Osteoblast (primary cell): ENCODE measurements at regions not wholly inside any gene's neighbourhood (a gene's known extent, or its start where the extent isn't known, plus 50 kb on each side); places are given as distances from the start of the nearest gene placed in this dataset.
A peak's percentile ranks its signal among the peaks of the same experiment; 100 is the strongest.

Experiments used
- DNase-seq: peaks from one replicate; pipeline ENCODE4 v3.0.0; 2011; ENCODE audit warnings: low spot score, mixed read lengths; ENCODE audit not compliant: insufficient read length; ENCODE audit errors: missing footprints
- H2AFZ ChIP-seq: 2 replicates; pipeline ENCODE4 v1.6.0; 2011; ENCODE audit warnings: mild to moderate bottlenecking, low read length
- H3K27ac ChIP-seq: 2 replicates; pipeline ENCODE4 v1.5.1; 2011; ENCODE audit warnings: mild to moderate bottlenecking, low read depth, low read length, moderate library complexity
- H3K27me3 ChIP-seq: 2 replicates; pipeline ENCODE4 v1.6.0; 2012; ENCODE audit warnings: mild to moderate bottlenecking, control low read depth, inconsistent platforms, low read length, moderate library complexity; ENCODE audit not compliant: insufficient read depth
- H3K36me3 ChIP-seq: 2 replicates; pipeline ENCODE4 v1.5.1; 2011; ENCODE audit warnings: mild to moderate bottlenecking, low read length, control low read depth, moderate library complexity; ENCODE audit not compliant: insufficient read depth
- H3K4me1 ChIP-seq: 2 replicates; pipeline ENCODE4 v1.5.1; 2011; ENCODE audit warnings: mild to moderate bottlenecking, low read length, control low read depth, moderate library complexity; ENCODE audit not compliant: insufficient read depth
- H3K4me2 ChIP-seq: 2 replicates; pipeline ENCODE4 v1.6.0; 2011; ENCODE audit warnings: mild to moderate bottlenecking, low read length; ENCODE audit not compliant: insufficient read depth
- H3K4me3 ChIP-seq: fragments of 200-600 bp; sonication (generic); 3 replicates; pipeline ENCODE4 v1.5.1; 2012; ENCODE audit warnings: mild to moderate bottlenecking, low read length, inconsistent platforms; ENCODE audit not compliant: insufficient read depth
- H3K79me2 ChIP-seq: 2 replicates; pipeline ENCODE4 v1.6.0; 2012; ENCODE audit warnings: mild to moderate bottlenecking, low read length, control low read depth, inconsistent platforms; ENCODE audit not compliant: insufficient read depth
- H3K9me3 ChIP-seq: 2 replicates; pipeline ENCODE4 v1.5.1; 2011; ENCODE audit warnings: low read depth, low read length, control low read depth
- H4K20me1 ChIP-seq: 2 replicates; pipeline ENCODE4 v1.6.0; 2012; ENCODE audit warnings: mild to moderate bottlenecking, low read length, control low read depth; ENCODE audit not compliant: insufficient read depth
- TF ChIP-seq, protein P1 (sequence below): IDR thresholded peaks from 2 replicates; pipeline ENCODE4 v1.5.1; 2011; ENCODE audit warnings: mild to moderate bottlenecking, low read depth, low read length, moderate library complexity; ENCODE audit errors: extremely low read depth

DNA sequence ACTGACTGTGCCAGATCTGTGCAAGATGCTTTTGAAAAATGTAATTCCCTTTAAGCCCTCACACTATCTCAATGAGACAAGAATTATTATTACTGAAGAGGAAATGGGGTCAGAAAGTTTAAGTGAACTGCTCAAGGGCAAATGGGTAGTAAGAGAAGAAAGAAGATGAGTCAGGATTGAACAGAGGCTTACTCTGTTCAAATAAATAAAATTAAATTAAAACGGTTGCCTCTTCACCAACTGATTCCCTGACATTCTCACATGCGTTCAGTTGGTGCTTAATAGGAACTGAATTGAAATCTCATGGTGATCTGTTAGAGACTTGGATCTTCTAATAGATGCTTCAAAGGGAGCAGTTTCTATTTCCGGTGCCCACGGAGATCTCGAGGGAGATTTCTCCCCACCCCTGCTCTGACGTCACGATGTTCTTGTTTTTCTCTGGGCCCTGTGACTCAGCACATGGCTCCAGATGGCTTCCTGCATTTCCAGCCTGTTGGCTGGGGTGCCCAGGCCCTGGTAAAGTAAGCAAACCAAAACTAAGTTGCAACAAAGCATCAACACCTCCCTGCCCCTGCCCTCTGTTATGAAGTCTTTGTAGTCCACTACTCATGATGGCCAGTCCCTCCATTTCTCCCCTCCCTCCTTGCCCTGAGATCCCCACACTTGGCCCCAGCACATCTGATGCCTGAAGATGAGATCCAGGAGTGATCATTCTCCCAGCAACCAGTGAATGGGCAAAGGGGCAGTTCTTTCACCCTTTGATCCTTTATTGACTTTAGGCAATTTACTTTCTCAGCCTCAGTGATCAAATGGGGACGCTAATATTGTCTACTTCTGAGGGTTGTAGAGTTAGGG is 106.1 kb upstream of the CPEB4 start:
- H3K36me3 ChIP-seq: no peaks in the 10 kb centered on the region
- no peaks in the 10 kb centered on the region for H3K9me3 ChIP-seq
- no peaks in the 10 kb centered on the region for H3K79me2 ChIP-seq
- DNase-seq: peak; percentile 87
- peak overlapping the region; percentile 76 for H3K4me2 ChIP-seq
- H3K4me1 ChIP-seq: peaks cover 16% of the 10 kb centered on the region
- TF ChIP-seq, protein P1, sequence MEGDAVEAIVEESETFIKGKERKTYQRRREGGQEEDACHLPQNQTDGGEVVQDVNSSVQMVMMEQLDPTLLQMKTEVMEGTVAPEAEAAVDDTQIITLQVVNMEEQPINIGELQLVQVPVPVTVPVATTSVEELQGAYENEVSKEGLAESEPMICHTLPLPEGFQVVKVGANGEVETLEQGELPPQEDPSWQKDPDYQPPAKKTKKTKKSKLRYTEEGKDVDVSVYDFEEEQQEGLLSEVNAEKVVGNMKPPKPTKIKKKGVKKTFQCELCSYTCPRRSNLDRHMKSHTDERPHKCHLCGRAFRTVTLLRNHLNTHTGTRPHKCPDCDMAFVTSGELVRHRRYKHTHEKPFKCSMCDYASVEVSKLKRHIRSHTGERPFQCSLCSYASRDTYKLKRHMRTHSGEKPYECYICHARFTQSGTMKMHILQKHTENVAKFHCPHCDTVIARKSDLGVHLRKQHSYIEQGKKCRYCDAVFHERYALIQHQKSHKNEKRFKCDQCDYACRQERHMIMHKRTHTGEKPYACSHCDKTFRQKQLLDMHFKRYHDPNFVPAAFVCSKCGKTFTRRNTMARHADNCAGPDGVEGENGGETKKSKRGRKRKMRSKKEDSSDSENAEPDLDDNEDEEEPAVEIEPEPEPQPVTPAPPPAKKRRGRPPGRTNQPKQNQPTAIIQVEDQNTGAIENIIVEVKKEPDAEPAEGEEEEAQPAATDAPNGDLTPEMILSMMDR: no peak
- H3K27ac ChIP-seq: peak overlapping the region; percentile 92
- no peaks in the 10 kb centered on the region for H3K27me3 ChIP-seq
- no peaks in the 10 kb centered on the region for H4K20me1 ChIP-seq
- H3K4me3 ChIP-seq: peak overlapping the region; percentile 47
- peak overlapping the region; percentile 90 for H2AFZ ChIP-seq

DNA sequence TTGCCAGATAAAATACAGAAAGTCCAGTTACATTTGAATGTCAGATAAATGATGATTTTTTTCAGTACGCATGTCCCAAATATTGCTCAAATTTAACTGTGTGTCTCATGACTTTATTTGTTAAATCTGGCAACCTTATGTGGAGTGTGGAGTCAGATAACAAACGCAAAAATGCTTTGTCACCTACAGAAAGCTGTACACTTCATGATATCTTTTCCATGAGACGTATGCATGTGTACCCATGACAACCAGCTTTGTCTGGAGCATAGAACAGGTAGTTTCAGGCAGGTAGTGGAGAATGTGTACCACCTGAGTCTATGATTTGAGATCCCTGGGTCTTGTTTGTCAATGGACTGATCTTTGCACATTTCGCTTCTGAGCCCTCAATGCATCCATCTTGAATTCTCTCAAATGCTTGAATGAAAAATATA is 105.5 kb upstream of the CPEB4 start:
- Histone ChIP-seq H3K79me2 (no peaks in the 10 kb centered on the region), H3K4me2 (no peak overlapping the region), H3K4me1 (peaks cover 19% of the 10 kb centered on the region), H3K4me3 (no peak overlapping the region), H4K20me1 (no peaks in the 10 kb centered on the region), H3K27me3 (no peaks in the 10 kb centered on the region), H3K36me3 (no peaks in the 10 kb centered on the region), H3K9me3 (no peaks in the 10 kb centered on the region), H2AFZ (peak overlapping the region; percentile 90), H3K27ac (peak overlapping the region; percentile 92)
- no peak for DNase-seq
- TF ChIP-seq, protein P1: no peak

DNA sequence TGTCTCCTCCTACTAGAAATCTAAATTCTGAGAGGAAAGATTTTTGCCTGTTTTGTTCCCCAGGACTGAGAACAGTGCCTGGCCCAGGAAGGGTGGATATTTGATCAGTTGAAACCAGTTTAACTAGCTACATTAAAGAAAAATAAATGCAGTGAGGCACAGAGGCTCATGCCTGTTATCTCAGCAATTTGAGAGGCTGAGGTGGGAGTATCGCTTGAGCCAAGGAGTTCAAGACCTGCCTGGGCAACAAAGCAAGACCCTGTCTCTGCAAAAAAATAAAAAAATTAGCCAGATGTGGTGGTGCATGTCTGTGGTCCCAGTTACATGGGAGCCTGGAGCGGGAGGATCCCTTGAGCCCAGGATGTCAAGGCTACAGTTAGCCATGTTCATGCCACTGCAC is 104.8 kb upstream of the CPEB4 start:
- H3K27me3 ChIP-seq: no peaks in the 10 kb centered on the region
- TF ChIP-seq, protein P1: no peak
- H3K9me3 ChIP-seq: no peaks in the 10 kb centered on the region
- no peak overlapping the region for H3K4me3 ChIP-seq
- H3K4me1 ChIP-seq: peaks cover 24% of the 10 kb centered on the region
- H3K36me3 ChIP-seq: no peaks in the 10 kb centered on the region
- no peak overlapping the region for H3K4me2 ChIP-seq
- no peaks in the 10 kb centered on the region for H4K20me1 ChIP-seq
- no peak overlapping the region for H3K27ac ChIP-seq
- DNase-seq: no peak
- H2AFZ ChIP-seq: no peak overlapping the region
- H3K79me2 ChIP-seq: no peaks in the 10 kb centered on the region

DNA sequence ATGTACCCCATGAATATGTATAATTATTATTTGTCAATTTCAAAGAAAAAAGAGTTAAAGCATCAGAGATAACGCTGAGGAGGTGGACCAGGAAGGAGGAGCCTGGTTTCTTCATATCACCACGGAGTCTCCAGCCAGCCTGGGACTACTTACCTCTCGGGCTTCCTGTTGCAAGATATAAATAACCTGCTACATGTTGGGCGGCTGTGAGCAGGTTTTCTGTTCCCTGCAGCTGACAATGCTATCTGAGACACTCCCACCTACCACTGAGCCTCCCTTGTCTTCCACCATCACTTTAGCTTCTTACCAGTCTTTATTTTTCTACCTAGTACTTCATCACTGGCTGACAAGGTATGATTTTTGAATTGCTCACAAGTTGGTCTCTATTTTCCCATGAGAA is 102.7 kb upstream of the CPEB4 start:
- H3K9me3 ChIP-seq: no peaks in the 10 kb centered on the region
- no peak overlapping the region for H3K4me2 ChIP-seq
- TF ChIP-seq, protein P1: no peak
- no peak overlapping the region for H2AFZ ChIP-seq
- H3K27ac ChIP-seq: no peak overlapping the region
- no peaks in the 10 kb centered on the region for H3K79me2 ChIP-seq
- H3K36me3 ChIP-seq: no peaks in the 10 kb centered on the region
- no peaks in the 10 kb centered on the region for H4K20me1 ChIP-seq
- peaks cover 36% of the 10 kb centered on the region for H3K4me1 ChIP-seq
- DNase-seq: no peak
- H3K27me3 ChIP-seq: no peaks in the 10 kb centered on the region
- no peak overlapping the region for H3K4me3 ChIP-seq
